ENCODE measurements at regions not wholly inside any gene's neighbourhood (a gene's known extent, or its start where the extent isn't known, plus 50 kb on each side); places are given as distances from the start of the nearest gene placed in this dataset.

DNA sequence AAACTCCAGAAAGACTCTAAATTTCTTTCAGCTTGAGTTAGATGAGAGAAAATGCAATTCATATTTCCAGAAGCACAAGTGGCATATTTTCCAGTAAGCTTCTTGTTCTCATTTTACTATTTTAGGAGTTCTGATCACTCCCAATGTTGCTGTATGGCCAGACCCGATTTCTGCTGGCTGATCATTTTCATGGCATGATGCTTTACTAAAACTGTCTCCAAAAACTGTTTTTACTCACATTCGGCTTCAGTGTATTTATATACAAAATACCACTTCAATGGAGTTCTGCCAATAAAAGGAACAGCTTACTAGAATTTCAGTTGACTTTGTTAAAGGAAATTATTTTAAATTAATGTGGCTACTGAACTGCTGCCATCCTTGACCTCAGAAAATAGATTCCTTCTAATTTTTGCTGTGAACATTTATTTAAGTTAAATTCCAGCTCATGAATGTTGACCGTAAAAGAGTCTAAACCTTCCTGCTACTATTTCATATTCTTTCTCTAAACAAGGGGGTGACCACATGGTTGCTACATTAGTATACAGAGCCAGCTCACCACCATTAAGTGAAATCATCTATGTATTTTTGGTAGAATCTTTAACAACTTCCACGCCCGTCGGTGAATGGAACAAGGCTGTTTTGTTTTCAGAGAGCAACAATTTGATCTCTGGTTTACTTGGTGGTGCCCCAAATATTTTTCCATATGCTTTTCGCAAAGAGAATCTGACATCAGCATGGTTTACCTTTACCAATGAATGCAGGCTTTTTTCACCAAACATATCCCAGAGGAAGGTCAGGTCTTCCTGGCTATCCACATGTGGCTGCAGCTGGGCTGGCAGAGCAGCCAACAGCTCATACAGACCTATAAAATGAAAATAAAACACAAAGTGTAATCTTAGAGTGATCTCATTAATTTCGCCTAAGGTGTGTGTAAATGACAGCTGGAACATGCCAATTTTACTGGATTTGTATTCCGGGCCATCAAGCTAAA is 101.2 kb downstream of the MPP7 start:
- TF ChIP-seq CTCF (IDR thresholded peaks at IDR 0.05) (no peak), EZH2 (IDR thresholded peaks at IDR 0.05) (no peak)
